H1 (cell line): ENCODE measurements at regions not wholly inside any gene's neighbourhood (a gene's known extent, or its start where the extent isn't known, plus 50 kb on each side); places are given as distances from the start of the nearest gene placed in this dataset.

Experiments used
- CTCF ChIA-PET: fragments of 300-600 bp; sonication (Branson Sonifier 250); formaldehyde crosslinking; loops from one replicate; lab custom pipeline; 2021; ENCODE audit not compliant: partially characterized antibody; lab: Charles Lee
- POLR2A ChIA-PET: fragments of 300-600 bp; sonication (Branson Sonifier 250); formaldehyde crosslinking; loops from one replicate; lab custom pipeline; 2021; ENCODE audit warnings: inconsistent platforms; ENCODE audit not compliant: partially characterized antibody; lab: Charles Lee
- DNase-seq, 2 experiments: peaks; one replicate each; pipeline versions ENCODE4 v3.0.0 to v3.0.0-alpha.2; 2010 to 2022; ENCODE audit warnings: low spot score in 2 of 2, low read depth in 1 of 2, mixed read lengths in 1 of 2
- FAIRE-seq: peaks from 2 replicates; lab custom pipeline; 2011; peaks lifted over from hg19 to GRCh38; lab: Jason Lieb, UNC
- H2AFZ ChIP-seq: 2 replicates; pipeline ENCODE4 v1.8.1; 2012; ENCODE audit warnings: low read length, inconsistent platforms
- H2AK5ac ChIP-seq: 2 replicates; pipeline ENCODE4 v1.6.1; 2013; ENCODE audit warnings: low read depth, low read length
- H2BK120ac ChIP-seq: replicated peaks from 2 replicates; pipeline ENCODE3; 2013; ENCODE audit warnings: low read depth, low read length, inconsistent platforms
- H2BK12ac ChIP-seq: 2 replicates; pipeline ENCODE4 v1.6.1; 2013; ENCODE audit warnings: low read depth, low read length
- H2BK15ac ChIP-seq: 2 replicates; pipeline ENCODE4 v1.6.1; 2013; ENCODE audit warnings: low read length
- H2BK20ac ChIP-seq: 2 replicates; pipeline ENCODE4 v1.6.1; 2013; ENCODE audit warnings: low read length
- H2BK5ac ChIP-seq: 2 replicates; pipeline ENCODE4 v1.6.1; 2013; ENCODE audit warnings: low read depth, low read length
- H3K14ac ChIP-seq: 2 replicates; pipeline ENCODE4 v1.6.1; 2013; ENCODE audit warnings: inconsistent platforms; ENCODE audit not compliant: insufficient read length
- H3K18ac ChIP-seq: 2 replicates; pipeline ENCODE4 v1.6.1; 2013; ENCODE audit warnings: low read length; ENCODE audit errors: extremely low read depth
- H3K23ac ChIP-seq: 2 replicates; pipeline ENCODE4 v1.6.1; 2013; ENCODE audit warnings: inconsistent platforms; ENCODE audit not compliant: insufficient read length
- H3K23me2 ChIP-seq: 2 replicates; pipeline ENCODE4 v1.6.1; 2013; ENCODE audit warnings: low read depth, low read length
- H3K27ac ChIP-seq: 2 replicates; pipeline ENCODE4 v1.6.1; 2011; ENCODE audit warnings: low read depth, low read length, inconsistent platforms
- H3K27me3 ChIP-seq, 4 experiments: replicated peaks in 1 of 4; 1 replicate in 1 of 4; 2 replicates in 3 of 4; pipeline versions ENCODE4 v1.6.1 to v1.8.1; 2011 to 2013; ENCODE audit warnings: low read length in 3 of 4, mild to moderate bottlenecking in 3 of 4, inconsistent platforms in 2 of 4, mixed read lengths in 2 of 4, moderate library complexity in 1 of 4; ENCODE audit not compliant: control insufficient read depth in 3 of 4, insufficient read depth in 3 of 4; ENCODE audit errors: extremely low read depth in 1 of 4
- H3K36me3 ChIP-seq, 4 experiments: 2 replicates each; pipeline versions ENCODE4 v1.6.1 to v1.8.1; 2011 to 2013; ENCODE audit warnings: mild to moderate bottlenecking in 4 of 4, low read length in 3 of 4, moderate library complexity in 2 of 4, control low read depth in 1 of 4, inconsistent platforms in 1 of 4; ENCODE audit not compliant: insufficient read depth in 4 of 4, control insufficient read depth in 2 of 4
- H3K4ac ChIP-seq: replicated peaks from 2 replicates; pipeline ENCODE3; 2013; ENCODE audit warnings: low read length, low read depth, mixed read lengths, inconsistent platforms; ENCODE audit not compliant: insufficient read length
- H3K4me1 ChIP-seq, 4 experiments: replicated peaks in 1 of 4; 1 replicate in 1 of 4; 2 replicates in 3 of 4; pipeline versions ENCODE4 v1.6.1 to v1.8.1; 2011 to 2013; ENCODE audit warnings: low read length in 3 of 4, inconsistent platforms in 2 of 4, mixed read lengths in 1 of 4; ENCODE audit not compliant: insufficient read depth in 4 of 4, control insufficient read depth in 3 of 4
- H3K4me2 ChIP-seq, 2 experiments: 2 replicates each; pipeline versions ENCODE4 v1.6.1 to v1.8.1; 2011 to 2013; ENCODE audit warnings: low read depth in 2 of 2, low read length in 2 of 2, control low read depth in 1 of 2, inconsistent platforms in 1 of 2, mild to moderate bottlenecking in 1 of 2; ENCODE audit not compliant: insufficient read depth in 1 of 2
- H3K4me3 ChIP-seq, 4 experiments: fragments of 200-600, 300-600 bp in 1 of 4; sonication (generic), shearing (Covaris generic), sonication (Bioruptor Twin) in 1 of 4; 2 replicates each; pipeline versions ENCODE4 v1.5.1 to v1.8.1; 2011 to 2016; ENCODE audit warnings: low read length in 4 of 4, low read depth in 3 of 4, control low read depth in 2 of 4, inconsistent platforms in 2 of 4, mild to moderate bottlenecking in 2 of 4, mixed read lengths in 1 of 4, moderate library complexity in 1 of 4; ENCODE audit not compliant: insufficient read depth in 2 of 4; ENCODE audit errors: extremely low read depth in 1 of 4
- H3K56ac ChIP-seq: replicated peaks from 2 replicates; pipeline ENCODE3; 2013; ENCODE audit warnings: low read depth, mild to moderate bottlenecking, mixed read lengths, low read length, inconsistent platforms; ENCODE audit not compliant: insufficient read length
- H3K79me1 ChIP-seq: 2 replicates; pipeline ENCODE4 v1.6.1; 2013; ENCODE audit warnings: low read depth, low read length, control low read depth
- H3K79me2 ChIP-seq, 2 experiments: 2 replicates each; pipeline versions ENCODE4 v1.6.1 to v1.8.1; 2012 to 2013; ENCODE audit warnings: low read length in 2 of 2, mild to moderate bottlenecking in 2 of 2, inconsistent platforms in 1 of 2; ENCODE audit not compliant: insufficient read depth in 2 of 2, control insufficient read depth in 1 of 2
- H3K9ac ChIP-seq, 4 experiments: replicated peaks in 1 of 4; 1 replicate in 1 of 4; 2 replicates in 3 of 4; pipeline versions ENCODE4 v1.6.1 to v1.8.1; 2011 to 2013; ENCODE audit warnings: low read depth in 3 of 4, low read length in 3 of 4, control low read depth in 2 of 4, mild to moderate bottlenecking in 2 of 4, moderate library complexity in 2 of 4, inconsistent platforms in 1 of 4; ENCODE audit errors: extremely low read depth in 1 of 4
- H3K9me3 ChIP-seq, 2 experiments: 2 replicates each; pipeline versions ENCODE4 v1.6.1 to v1.8.1; 2012 to 2013; ENCODE audit warnings: mild to moderate bottlenecking in 2 of 2, moderate library complexity in 2 of 2, control low read depth in 1 of 2, inconsistent platforms in 1 of 2, low read depth in 1 of 2, low read length in 1 of 2, mixed read lengths in 1 of 2; ENCODE audit not compliant: insufficient read depth in 2 of 2
- H4K20me1 ChIP-seq, 2 experiments: replicated peaks in 1 of 2; 2 replicates each; pipeline versions ENCODE3 to v1.8.1; 2011 to 2013; ENCODE audit warnings: inconsistent platforms in 2 of 2, low read length in 2 of 2, mild to moderate bottlenecking in 1 of 2; ENCODE audit not compliant: insufficient read depth in 2 of 2, control insufficient read depth in 1 of 2
- H4K5ac ChIP-seq: 2 replicates; pipeline ENCODE4 v1.6.1; 2013; ENCODE audit warnings: low read length, low read depth, mixed read lengths, inconsistent platforms; ENCODE audit not compliant: insufficient read length
- H4K8ac ChIP-seq: 2 replicates; pipeline ENCODE4 v1.8.0; 2013; ENCODE audit warnings: mild to moderate bottlenecking, moderate library complexity, low read length, inconsistent platforms; ENCODE audit not compliant: insufficient read depth; ENCODE audit errors: extremely low read depth
- H4K91ac ChIP-seq: replicated peaks from 2 replicates; pipeline ENCODE3; 2013; ENCODE audit warnings: low read length, mixed read lengths, inconsistent platforms; ENCODE audit not compliant: insufficient read length
- BCL11A ChIP-seq, 2 experiments: IDR thresholded peaks; one replicate each; pipeline ENCODE4 v1.6.1; 2011; ENCODE audit warnings: low read depth in 2 of 2, low read length in 2 of 2, mild to moderate bottlenecking in 2 of 2
- EP300 ChIP-seq, 2 experiments: IDR thresholded peaks; 1 replicate in 1 of 2; 2 replicates in 1 of 2; pipeline ENCODE4 v1.6.1; 2011 to 2012; ENCODE audit warnings: low read depth in 2 of 2, low read length in 2 of 2, mild to moderate bottlenecking in 2 of 2, borderline replicate concordance in 1 of 2, inconsistent platforms in 1 of 2, moderate library complexity in 1 of 2
- RFX5 ChIP-seq: IDR thresholded peaks from 2 replicates; pipeline ENCODE4 v1.6.1; 2011; ENCODE audit warnings: low read depth, low read length, improper control_type of control experiment, borderline replicate concordance
- RXRA ChIP-seq: IDR thresholded peaks from 2 replicates; pipeline ENCODE4 v1.6.1; 2011; ENCODE audit warnings: low read depth, mild to moderate bottlenecking, low read length, moderate library complexity; ENCODE audit not compliant: insufficient read depth
- WGBS, 2 experiments: shearing (Covaris generic) in 1 of 2; methylation state at CpG; one replicate each; pipeline versions ENCODE4 v1.1.6 to v1.1.7; 2013 to 2015; ENCODE audit warnings: low lambda C conversion rate in 2 of 2, mixed read lengths in 2 of 2, inconsistent platforms in 1 of 2, low coverage in 1 of 2, missing lambda C conversion rate in 1 of 2; ENCODE audit not compliant: insufficient replicate concordance in 2 of 2, insufficient coverage in 1 of 2, insufficient read length in 1 of 2; ENCODE audit errors: extremely low coverage in 1 of 2, missing lambda C conversion rate in 1 of 2; 5-methylcytosine and 5-hydroxymethylcytosine counted together

GRCh38 chr4:20037745-20038144, 214.0 kb upstream of the SLIT2 start:
- Histone ChIP-seq H2BK12ac (no peak overlapping the region), H3K23me2 (no peaks in the 10 kb centered on the region), H4K5ac (no peak overlapping the region), H4K20me1 (no peaks in the 10 kb centered on the region), H3K4me3 (no peak overlapping the region), H3K79me2 (no peaks in the 10 kb centered on the region), H2AK5ac (no peak overlapping the region), H3K27me3 (no peaks in the 10 kb centered on the region), H4K8ac (no peak overlapping the region), H3K27ac (no peak overlapping the region), H3K4me1 (peaks cover 0 to 3% (median 0%) of the 10 kb centered on the region in 4 experiments; a peak in 2 of 7 replicates), H4K91ac (no peak overlapping the region), H3K14ac (no peak overlapping the region), H3K4me2 (no peak overlapping the region), H3K23ac (no peak overlapping the region), H3K79me1 (no peaks in the 10 kb centered on the region), H3K18ac (no peak overlapping the region), H3K9ac (no peak overlapping the region), H2AFZ (no peak overlapping the region), H2BK5ac (no peak overlapping the region), H3K36me3 (no peaks in the 10 kb centered on the region), H2BK120ac (no peak overlapping the region), H2BK15ac (no peak overlapping the region), H3K9me3 (peaks cover 0 to 2% of the 10 kb centered on the region in 2 experiments; a peak in 1 of 4 replicates), H3K56ac (no peak overlapping the region), H2BK20ac (no peak overlapping the region), H3K4ac (no peak overlapping the region)
- 86% methylated on average over 3 of the region's 3 CpGs; no CpG with 5 or more reads in 1 of the 2 experiments for WGBS, 2 experiments
- CTCF ChIA-PET: no interaction called here
- FAIRE-seq: no peak
- POLR2A ChIA-PET: no interaction called here
- DNase-seq: no peak
- no peak for TF ChIP-seq BCL11A (IDR thresholded peaks at IDR 0.05; ENCODE audit: low read depth in 2 of 2, low read length in 2 of 2)
- TF ChIP-seq EP300 (IDR thresholded peaks at IDR 0.05; ENCODE audit: borderline replicate concordance in 1 of 2, low read depth in 2 of 2, low read length in 2 of 2): no peak
- TF ChIP-seq RXRA: no peak
- no peak for TF ChIP-seq RFX5
